ENCODE measurements at regions not wholly inside any gene's neighbourhood (a gene's known extent, or its start where the extent isn't known, plus 50 kb on each side); places are given as distances from the start of the nearest gene placed in this dataset.

GRCh38 chr6:84848960-84849359 is 84.6 kb upstream of the TBX18 start:
- H3K4me1 ChIP-seq (ENCODE audit: control insufficient read depth in 4 of 4, insufficient read depth in 4 of 4, low read length in 3 of 4): peaks cover 0 to 12% (median 2%) of the 10 kb centered on the region in 4 donors
- H3K4me3 ChIP-seq (ENCODE audit: low read depth in 1 of 3, low read length in 3 of 3): no peak overlapping the region
- no peak overlapping the region for H3K27ac ChIP-seq (ENCODE audit: low read depth in 1 of 2, low read length in 2 of 2)
- no peak overlapping the region for H3K9ac ChIP-seq (ENCODE audit: low read depth in 1 of 2, low read length in 2 of 2)
- no peaks in the 10 kb centered on the region for H3K27me3 ChIP-seq (ENCODE audit: control insufficient read depth in 4 of 4, insufficient read depth in 4 of 4, low read length in 3 of 4)
- no peaks in the 10 kb centered on the region for H3K9me3 ChIP-seq (ENCODE audit: control insufficient read depth in 4 of 4, low read length in 3 of 4)
- no peaks in the 10 kb centered on the region for H3K36me3 ChIP-seq (ENCODE audit: control insufficient read depth in 4 of 4, insufficient read depth in 3 of 4, low read depth in 1 of 4, low read length in 3 of 4)
- WGBS: 30% methylated on average over 1 of the region's 1 CpG
- no peak for DNase-seq (ENCODE audit: low spot score)
- TF ChIP-seq ZBTB33 (IDR thresholded peaks at IDR 0.05) (no peak), HNF4A (conservative IDR thresholded peaks at IDR 0.05) (no peak), MAX (IDR thresholded peaks at IDR 0.05) (no peak), SP1 (IDR thresholded peaks at IDR 0.05) (no peak), FOXA2 (IDR thresholded peaks at IDR 0.05) (no peak), GABPA (IDR thresholded peaks at IDR 0.05 in 1 of 2, conservative IDR thresholded peaks at IDR 0.05 in 1 of 2) (no peak), TAF1 (conservative IDR thresholded peaks at IDR 0.05) (no peak), RXRA (IDR thresholded peaks at IDR 0.05) (no peak), RAD21 (IDR thresholded peaks at IDR 0.05) (no peak), REST (IDR thresholded peaks at IDR 0.05) (no peak), EGR1 (IDR thresholded peaks at IDR 0.05; ENCODE audit: low read depth in 2 of 2) (no peak), CTCF (IDR thresholded peaks at IDR 0.05; ENCODE audit: low read depth, low read length, missing input control) (no peak), HNF4G (IDR thresholded peaks at IDR 0.05) (no peak), YY1 (IDR thresholded peaks at IDR 0.05) (no peak), FOXA1 (IDR thresholded peaks at IDR 0.05) (no peak), ATF3 (IDR thresholded peaks at IDR 0.05) (no peak), JUND (IDR thresholded peaks at IDR 0.05) (no peak), NR2F2 (IDR thresholded peaks at IDR 0.05) (no peak)
